Vagina (tissue), 2 donors: ENCODE measurements at regions not wholly inside any gene's neighbourhood (a gene's known extent, or its start where the extent isn't known, plus 50 kb on each side); places are given as distances from the start of the nearest gene placed in this dataset.

Source experiments
- POLR2A ChIP-seq, 2 donors: fragments of 450-650 bp; IDR thresholded peaks; one replicate each; pipeline ENCODE4 v1.6.1; 2017; ENCODE audit warnings: antibody characterized with exemption in 2 of 2, mild to moderate bottlenecking in 2 of 2, moderate library complexity in 2 of 2
- POLR2AphosphoS5 ChIP-seq, 2 donors: sonication (generic); formaldehyde crosslinking; IDR thresholded peaks; one replicate each; pipeline ENCODE4 v1.9.0; 2017; ENCODE audit warnings: antibody characterized with exemption in 2 of 2, mild to moderate bottlenecking in 2 of 2, low read depth in 1 of 2; ENCODE audit not compliant: insufficient read depth in 1 of 2
- TF ChIP-seq, protein P1 (sequence below), 3 experiments: fragments of 450-650 bp in 2 of 3; fragments of 200-600 bp in 1 of 3; sonication (generic) in 1 of 3; IDR thresholded peaks; one replicate each; pipeline ENCODE4 v1.5.1; 2017 to 2019; ENCODE audit warnings: antibody characterized with exemption in 3 of 3, mild to moderate bottlenecking in 2 of 3, moderate library complexity in 2 of 3

DNA sequence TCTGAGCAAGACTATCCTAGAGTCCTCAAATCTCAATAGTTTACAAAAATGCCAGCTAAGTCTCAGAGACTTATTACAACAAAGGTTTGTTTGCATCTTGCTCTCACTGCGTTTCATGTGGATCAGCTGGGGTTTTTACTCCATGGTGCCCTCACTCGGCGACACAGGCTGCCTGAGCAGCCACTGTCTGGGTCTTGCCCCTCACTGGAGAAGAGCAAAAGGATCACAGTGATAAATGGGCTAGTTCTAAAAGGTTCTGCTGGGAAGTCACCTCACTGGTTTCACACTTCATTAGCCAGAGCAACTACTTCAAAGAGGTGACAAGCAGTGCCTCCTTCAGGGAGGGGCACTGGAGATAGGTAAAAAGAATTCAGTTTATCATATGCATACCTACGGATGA is 392.0 kb downstream of the RPL10L start:
- TF ChIP-seq POLR2AphosphoS5 (IDR thresholded peaks at IDR 0.05; ENCODE audit: insufficient read depth in 1 of 2, low read depth in 1 of 2) (no peak), POLR2A (IDR thresholded peaks at IDR 0.05) (no peak)
- TF ChIP-seq, protein P1, sequence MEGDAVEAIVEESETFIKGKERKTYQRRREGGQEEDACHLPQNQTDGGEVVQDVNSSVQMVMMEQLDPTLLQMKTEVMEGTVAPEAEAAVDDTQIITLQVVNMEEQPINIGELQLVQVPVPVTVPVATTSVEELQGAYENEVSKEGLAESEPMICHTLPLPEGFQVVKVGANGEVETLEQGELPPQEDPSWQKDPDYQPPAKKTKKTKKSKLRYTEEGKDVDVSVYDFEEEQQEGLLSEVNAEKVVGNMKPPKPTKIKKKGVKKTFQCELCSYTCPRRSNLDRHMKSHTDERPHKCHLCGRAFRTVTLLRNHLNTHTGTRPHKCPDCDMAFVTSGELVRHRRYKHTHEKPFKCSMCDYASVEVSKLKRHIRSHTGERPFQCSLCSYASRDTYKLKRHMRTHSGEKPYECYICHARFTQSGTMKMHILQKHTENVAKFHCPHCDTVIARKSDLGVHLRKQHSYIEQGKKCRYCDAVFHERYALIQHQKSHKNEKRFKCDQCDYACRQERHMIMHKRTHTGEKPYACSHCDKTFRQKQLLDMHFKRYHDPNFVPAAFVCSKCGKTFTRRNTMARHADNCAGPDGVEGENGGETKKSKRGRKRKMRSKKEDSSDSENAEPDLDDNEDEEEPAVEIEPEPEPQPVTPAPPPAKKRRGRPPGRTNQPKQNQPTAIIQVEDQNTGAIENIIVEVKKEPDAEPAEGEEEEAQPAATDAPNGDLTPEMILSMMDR (IDR thresholded peaks at IDR 0.05) = no peak
